GM19463 (cell line): ENCODE measurements at regions not wholly inside any gene's neighbourhood (a gene's known extent, or its start where the extent isn't known, plus 50 kb on each side); places are given as distances from the start of the nearest gene placed in this dataset.

Source experiments
- ATAC-seq: cut with Tn5 transposase; IDR thresholded peaks from one replicate; pipeline ENCODE4 v1.9.1; 2021; ENCODE audit warnings: mild to moderate bottlenecking, moderate library complexity; ENCODE audit not compliant: unreplicated experiment

DNA sequence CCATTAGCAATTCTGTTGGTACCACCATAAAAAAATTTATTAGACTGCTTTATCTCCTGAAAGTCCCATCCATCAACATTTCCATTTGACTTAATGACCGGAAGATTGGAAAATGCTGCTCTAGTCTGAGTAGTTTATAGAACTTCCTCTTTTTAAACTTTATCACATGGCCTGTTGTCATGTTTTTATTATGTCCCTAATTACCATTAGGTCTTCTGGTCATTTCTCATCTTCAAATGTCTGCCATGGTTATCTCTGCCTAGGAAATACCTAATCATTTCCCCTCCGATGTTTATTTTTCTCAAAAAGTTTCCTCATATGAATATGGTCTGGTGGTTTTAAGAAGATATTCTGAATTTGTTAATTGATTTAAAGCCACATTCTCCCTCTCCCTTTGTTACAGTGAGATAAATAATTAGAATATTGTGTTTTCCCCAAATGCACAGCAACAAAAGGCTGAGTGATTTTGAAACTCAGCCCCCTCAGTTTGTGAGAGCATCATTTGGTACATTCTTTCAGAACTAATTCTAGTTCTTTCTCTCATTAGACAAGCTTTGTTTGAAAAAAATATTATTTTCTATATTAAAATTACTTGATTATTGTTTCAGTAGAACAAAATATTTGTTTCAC lies 317.1 kb upstream of the ST6GAL2 start:
- no peak for ATAC-seq

DNA sequence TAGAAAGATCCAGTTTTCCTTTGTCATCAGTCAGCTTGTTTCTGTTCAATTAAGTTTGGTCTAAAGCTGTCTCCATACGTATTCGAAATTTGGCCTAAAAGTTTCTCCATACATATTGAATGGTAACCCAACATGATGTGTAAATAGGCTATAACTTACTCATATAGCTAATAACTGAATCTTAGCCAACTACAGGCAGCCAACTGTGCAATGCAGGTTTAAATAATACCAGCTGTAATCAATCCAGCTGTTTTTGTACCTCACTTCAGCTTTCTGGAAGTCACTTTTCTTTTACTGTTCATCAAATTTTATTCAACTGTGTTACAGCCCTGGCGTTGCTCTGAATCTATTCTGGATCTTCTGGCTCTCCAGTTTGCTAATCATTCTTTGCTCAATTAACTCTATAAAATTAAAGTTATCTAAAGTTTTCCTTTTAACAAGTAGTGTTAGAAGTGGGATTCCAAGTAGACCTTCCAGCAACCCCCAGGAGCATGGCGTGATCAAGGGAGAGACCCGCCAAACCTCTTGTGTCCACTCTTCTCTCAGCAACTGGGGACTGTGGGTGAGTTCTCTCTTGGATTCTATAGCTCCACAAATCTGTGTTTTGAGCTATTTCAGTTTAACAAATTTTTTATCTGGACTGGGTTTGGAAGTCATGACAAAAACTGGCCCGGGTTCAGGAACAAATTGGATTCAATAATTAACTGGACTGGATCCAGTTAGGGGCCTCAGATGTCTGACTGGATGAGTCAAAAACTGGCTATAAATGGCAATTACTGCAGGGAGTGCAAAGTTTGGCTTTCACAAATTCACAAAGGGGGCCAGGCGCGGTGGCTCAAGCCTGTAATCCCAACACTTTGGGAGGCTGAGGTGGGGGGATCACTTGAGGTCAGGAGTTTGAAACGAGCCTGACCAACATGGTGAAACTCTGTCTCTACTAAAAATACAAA lies 329.7 kb upstream of the ST6GAL2 start:
- no peak for ATAC-seq

DNA sequence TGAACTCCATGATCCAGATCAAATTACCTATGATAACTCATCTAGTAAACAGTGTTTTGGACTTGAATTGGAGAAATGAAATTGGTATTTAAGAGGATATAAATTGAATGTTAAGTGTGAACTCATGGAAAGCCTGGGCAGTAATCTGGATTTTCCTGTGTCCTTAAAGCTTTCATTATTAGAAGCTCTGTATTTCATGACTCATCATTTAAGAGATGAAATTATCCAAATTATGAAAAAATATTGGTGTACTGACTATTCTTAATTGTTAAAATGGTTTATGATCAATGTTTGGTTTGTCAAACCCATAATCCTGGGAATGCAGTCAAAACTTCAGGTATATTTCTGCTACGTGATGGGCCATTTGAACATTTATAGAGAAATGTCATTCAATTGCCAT lies 332.2 kb upstream of the ST6GAL2 start:
- no peak for ATAC-seq

DNA sequence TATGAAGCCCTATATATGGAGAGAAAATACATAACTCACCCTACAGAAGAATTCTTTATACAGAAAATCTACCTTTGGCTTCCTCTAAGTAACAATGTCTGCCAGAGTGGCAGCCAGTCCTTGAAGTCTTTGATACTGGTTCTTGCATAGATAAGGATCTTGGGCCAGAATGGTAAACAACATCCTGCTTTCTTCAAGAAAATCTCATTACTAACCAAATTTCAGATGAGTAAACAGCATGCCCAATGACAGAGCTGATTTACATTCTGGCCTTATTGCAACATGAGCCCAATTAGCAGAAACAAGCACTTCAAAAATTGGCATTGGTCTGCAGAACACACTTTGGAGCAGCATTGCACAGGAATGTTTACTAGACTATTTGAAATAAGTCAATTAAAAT lies 336.5 kb upstream of the ST6GAL2 start:
- no peak for ATAC-seq

DNA sequence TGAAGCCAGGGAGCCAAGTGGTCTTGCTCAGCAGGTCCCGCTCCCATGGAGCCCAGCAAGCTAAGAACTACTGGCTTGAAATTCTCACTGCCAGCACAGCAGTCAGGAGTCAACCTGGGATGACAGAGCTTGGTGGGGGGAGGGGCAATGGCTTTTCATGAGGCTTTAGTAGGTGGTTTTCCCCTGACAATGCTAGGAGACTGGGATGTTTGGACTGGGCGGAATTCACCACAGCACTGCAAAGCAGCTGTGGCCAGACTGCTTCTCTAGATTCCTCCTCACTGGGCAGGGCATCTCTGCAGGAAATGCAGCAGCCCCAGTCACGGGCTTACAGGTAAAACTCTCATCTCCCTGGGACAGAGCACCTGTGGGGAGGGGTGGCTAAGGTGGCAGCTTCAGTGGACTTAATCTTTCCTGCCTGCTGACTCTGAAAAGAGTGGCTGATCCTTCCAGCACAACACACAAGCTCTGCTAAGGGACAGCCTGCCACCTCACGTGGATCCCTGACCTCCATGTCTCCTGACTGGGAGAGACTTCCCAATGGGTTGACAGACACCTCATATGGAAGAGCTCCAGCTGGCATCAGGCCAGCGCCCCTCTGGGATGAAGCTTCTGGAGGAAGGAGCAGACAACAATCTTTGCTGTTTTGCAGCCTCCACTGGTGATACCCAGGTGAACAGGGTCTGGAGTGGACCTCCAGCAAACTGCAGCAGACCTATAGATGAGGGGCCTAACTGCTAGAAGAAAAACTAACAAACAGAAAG lies 349.7 kb upstream of the ST6GAL2 start:
- ATAC-seq = no peak

DNA sequence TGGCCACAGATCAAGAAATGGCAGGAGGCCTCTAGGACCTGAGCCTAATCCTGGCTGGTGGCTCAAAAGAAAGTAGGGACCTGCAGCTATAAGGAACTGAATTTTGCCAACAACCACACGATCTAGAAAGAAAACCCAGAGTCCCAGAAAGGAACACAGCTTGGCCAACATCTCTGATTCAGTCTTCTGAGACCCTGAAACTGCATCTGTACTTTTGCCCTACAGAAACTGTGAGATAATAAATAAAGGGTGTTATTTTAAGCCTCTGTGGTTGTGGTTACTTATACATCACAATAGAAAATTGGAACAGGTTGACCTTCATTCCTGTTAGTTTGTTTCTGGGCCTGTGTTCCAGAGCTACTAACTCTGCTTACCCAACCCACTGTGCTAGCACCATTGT lies 356.8 kb upstream of the ST6GAL2 start:
- no peak for ATAC-seq

DNA sequence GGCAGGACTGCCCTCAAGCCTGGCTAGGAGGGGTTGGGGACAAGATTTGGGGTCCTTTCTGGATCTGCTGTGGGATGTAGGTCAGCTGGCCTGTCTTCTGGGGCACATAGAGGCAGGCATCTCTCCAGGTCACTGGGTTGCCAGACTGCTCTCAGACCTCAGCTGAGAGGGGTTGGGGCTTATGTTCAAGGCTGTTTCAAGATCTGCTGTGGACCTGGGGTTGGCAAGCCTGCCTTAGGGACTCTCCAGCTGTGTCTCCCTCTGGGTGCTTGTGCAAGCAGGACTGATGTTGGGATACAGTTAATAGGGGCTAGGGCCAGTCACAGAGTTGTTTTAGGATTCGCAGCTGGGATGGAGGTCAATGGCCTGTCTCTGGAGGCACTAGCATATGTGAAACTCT lies 363.0 kb upstream of the ST6GAL2 start:
- ATAC-seq = no peak

DNA sequence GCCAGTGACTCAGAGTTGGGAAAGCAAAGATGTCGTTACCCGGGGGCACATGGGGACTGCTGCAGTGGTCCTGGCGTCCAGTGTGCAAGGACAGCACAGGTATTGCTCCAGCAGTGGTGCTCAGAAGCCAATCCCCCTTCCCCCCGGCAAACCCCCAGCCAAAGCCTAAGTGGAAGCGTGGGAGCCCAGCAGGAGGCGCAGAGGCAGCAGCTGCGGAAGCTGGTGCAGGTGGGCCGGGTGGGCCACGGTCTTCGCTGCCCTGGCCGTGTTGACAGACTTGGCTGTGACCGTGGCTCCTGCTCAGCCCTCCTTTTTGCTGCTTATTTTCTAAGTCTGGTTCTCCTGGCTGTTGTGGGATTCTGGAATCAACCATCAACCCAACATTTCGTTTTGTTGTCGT lies 369.8 kb upstream of the ST6GAL2 start:
- no peak for ATAC-seq

DNA sequence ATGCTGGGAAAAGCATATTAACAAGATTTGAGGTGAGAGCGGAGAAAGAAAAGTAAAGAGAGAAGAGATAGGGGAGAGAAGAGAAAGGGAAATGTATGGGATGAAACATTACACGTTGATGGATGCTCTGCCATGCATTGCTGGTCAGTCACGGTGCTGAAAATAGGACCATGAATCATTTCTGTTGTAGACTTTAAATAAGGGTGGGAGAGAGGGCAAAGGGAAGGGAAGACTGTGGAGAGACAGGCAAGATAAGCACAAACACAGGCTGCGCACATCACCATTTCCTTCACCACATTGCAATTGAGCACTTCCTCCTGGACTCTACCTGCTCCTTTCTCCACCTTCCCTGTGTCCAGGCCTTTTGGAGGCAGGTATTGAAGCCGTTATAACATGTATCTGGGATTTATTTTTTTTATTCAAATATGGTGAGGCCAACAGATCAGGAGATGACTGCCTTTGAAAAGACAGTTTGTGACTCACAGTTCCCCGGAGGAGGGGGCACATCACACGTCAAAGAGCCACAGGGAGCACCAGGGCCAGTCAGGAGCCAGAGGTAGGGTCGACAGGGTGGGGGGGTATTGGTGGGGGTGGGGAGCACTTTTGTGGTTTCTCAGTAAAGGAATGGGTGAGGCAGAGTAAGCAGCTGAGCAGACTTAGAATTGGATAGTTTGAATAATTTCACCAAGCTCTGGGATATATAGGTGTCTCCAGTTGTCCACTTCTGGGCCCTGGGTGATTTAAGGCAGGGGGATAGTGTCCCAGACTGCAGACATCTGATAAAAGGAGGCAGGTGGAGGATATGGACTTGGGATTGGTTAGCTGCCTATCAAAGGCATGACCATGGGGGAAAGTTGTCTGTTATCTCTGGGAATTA lies 372.8 kb upstream of the ST6GAL2 start:
- no peak for ATAC-seq

DNA sequence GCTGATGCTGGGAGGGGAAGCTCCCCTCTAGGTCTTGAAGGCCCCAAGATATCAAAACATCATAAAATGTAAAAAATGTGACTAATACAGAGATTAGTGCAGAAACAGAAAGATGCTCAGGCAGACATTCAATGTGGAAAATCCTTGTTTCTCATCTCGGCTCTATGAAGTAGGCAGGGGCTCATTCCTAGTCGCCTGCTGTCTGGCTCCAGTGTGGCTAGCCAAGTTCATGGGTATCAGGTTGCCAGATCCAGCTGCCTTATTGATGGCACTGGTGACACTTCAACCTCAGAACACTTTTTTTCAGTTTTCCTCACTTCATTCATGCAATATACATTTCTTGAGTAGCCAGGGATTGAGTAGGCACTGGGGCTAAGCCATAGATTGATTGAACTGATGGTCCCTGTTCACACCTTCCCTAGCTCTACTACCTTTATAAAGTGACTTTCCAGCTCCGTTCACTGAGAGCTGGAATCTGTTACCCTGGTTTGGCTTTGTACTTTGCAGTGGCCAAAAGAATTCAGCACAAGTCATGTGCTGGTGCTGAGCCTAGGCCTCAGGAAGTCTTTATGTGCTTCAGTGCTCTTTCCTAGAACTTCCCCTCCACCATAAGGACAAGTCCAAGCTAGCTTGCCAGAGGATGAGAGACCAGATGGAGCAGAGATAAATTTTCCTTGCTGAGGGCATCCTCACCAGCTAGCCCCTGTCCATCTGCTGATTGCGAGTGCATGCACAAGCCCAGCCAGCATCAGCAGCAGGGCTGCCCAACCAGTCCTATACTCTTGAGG lies 373.6 kb upstream of the ST6GAL2 start:
- ATAC-seq = no peak

DNA sequence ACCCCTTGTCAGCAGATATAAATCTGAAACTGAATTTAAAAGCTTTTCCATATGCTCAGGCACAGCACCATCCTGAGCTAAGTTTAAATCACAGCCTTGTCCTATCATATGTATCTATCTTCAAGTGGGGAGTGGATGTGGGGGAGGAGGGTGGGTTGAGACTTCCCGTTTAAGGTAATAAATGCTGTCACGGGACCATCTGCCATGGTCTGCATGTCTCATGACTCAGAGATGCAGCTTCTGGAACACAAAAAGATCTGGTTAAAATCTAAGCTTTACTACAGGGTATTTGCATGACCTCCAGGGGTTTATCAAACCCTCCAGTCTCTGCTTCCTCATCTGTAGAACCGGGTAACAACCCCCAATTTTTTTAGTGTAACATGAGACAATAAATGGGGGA lies 377.7 kb upstream of the ST6GAL2 start:
- no peak for ATAC-seq

DNA sequence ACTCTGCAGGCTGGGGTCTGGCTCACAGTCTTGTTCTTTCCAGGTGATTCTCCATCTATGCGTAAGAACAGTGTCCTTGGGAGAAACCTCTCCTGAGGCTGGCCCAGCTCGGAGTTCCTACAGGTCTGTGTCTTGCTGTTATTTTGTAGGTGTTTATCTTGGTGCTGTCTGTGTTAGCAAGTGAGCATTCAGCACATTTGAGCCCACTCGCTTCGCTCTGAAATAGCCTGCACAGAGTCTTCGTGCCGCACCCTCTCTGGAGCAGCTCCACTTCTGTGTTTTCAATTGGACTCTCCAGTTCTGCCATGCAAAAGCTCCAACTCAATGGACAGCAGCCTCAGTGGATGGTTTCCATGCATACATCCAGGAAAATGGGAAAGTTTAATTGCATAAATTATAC lies 378.2 kb upstream of the ST6GAL2 start:
- ATAC-seq = no peak

DNA sequence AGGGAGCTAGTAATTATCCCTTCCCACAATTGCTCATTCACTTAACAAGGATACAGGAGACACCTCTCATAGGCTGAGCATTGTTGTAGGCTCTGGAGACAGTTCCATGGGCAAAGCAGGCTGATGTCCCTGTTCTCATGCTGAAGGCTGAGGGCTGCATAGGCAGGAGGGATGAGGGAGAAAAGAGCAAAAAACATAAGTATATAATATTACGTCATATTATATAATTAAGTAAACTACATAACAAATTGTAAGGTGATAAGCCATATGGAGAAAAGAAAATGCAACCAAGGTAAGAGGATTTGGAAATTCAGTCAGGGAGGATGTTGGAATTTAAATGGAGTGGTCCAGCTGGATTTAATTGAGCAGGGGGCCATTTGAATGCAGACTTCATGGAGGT lies 380.6 kb upstream of the ST6GAL2 start:
- ATAC-seq = no peak

DNA sequence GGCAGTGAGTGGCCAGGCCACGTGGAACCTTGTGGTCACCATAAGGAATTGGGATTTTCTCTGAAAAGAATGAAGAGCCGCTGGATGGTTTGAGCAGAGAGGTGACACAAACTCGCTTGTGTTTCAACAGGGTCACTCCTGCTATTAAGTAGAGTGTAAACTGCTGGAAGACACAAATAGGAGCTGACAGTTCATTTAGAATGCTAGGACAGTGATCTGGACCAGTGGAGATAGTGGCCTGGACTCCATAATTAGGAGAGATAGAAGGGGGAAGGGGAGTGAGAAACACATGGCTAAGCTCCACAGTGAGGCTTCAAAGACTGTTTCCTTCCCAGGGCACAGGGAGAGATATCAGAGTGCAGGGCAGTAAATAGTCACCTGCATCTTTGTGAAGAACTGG lies 381.1 kb upstream of the ST6GAL2 start:
- ATAC-seq = no peak

DNA sequence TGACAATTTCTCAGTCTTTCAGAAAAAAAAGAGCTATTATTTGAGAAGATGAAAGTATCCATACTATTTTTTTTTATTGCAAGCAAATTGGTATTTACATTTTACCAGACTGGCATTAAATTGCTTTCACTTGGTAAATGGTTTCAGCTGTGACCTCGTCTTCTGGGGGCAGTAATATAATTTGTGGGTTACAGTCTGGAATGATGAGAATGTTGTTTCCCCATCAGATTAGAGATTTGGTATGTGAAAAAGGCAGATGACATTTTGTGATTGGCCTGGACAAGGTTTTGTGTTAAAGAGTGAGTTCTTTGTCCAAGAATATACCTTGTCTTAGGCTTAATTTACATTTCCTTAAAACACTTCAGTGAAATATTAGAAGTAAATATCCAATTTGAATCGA lies 390.1 kb upstream of the ST6GAL2 start:
- no peak for ATAC-seq

DNA sequence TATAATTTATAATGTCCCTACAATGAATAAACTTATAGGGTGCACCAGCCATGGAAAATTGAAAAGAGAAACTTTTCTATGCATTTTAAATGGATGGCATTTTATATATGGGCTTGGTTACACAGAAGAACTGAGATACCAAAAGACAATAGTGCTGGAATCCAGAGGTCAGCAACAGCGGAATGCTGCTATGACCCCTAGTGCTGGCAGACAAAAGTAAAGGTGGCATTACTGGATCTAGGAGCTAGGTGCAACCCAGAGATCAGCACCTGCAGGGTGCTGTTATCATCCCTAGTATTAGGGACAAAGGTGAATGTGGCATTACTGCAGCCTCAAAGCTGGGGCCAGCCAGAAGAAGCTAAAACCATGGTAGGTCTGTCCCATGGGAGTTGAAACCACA lies 392.7 kb upstream of the ST6GAL2 start:
- no peak for ATAC-seq

DNA sequence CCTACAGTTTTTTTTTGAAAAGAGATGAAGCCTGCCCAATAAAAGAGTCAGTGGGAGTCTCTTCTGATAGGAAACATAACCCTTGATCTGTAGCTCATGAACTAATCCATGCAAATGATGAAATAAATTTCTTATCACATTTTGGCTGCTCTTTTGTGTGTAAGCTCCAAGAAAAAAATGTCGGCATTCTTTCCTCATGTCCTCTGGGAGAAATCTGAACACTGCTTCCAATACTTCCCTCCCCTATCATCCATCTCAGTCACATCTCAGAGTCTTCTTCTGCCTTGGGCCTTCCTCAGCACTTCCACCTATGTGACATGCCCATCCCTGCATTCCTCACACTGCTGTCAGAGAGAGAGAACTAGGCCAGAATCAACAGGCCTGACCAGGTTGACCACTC lies 395.7 kb upstream of the ST6GAL2 start:
- ATAC-seq = no peak

DNA sequence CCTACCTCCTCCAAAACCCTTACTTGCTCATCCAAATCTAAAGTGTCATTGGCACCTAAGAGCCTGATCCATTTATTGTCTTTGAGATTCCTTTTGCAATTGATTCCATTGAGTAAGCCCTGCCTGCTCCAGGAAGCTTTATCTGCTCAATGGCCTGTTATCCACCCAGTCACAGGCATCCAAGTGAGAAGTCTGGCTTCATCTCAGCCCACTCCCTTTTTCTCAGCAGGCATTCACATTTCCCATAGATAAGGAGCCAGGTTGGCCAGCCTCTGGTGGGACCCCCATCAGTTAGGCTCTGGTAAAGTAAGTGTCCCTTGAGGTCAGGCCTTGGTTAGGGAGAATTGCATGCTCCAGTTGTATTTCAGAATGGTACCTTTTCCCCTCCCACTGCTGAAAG lies 396.2 kb upstream of the ST6GAL2 start:
- no peak for ATAC-seq

DNA sequence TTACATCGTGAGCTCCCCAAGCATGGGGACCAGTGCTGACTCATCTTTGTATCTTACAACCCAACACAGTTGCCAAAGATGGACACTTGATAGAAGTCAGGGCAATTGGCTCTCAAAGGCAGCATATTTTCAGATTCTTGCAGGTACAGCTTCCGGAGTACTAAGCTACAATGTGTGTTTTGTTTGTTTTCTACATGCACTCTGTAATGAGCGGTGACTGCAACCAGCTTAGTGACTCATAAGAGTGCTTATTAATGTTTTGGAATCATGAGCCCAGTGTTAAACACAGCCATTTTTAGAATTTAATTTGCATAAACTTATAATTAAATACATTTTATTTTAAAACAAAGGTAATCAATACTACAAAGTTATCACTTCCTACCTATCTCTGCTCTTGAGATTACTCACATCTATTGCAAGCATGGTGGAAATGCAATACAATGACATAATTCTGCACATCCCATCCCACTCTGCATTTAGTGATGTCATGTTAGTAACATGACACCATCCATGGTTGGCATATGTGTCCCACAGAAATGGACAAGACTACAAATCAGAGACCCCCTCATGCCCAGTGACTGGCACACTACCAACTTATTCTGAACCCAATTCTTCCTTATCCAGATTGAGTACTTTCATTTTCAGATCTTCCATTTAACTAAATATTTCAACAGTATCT lies 399.8 kb upstream of the ST6GAL2 start:
- ATAC-seq = no peak
